Caco-2 (cell line): ENCODE measurements at regions not wholly inside any gene's neighbourhood (a gene's known extent, or its start where the extent isn't known, plus 50 kb on each side); places are given as distances from the start of the nearest gene placed in this dataset.

ENCODE experiments used
- BruUV-seq: library from RNA; stranded (reverse); fragments of 400-500 nt; replicated peaks from 2 replicates; lab custom pipeline; 2021; lab: Mats Ljungman, UMichigan
- CTCF ChIA-PET: fragments of 300-600 bp; sonication (Branson Sonifier 250); formaldehyde crosslinking; loops from one replicate; lab custom pipeline; 2022; ENCODE audit warnings: antibody characterized with exemption; lab: Charles Lee
- POLR2A ChIA-PET: fragments of 300-600 bp; sonication (Branson Sonifier 250); formaldehyde crosslinking; loops from one replicate; lab custom pipeline; 2022; ENCODE audit warnings: antibody characterized with exemption; lab: Charles Lee
- DNase-seq, 2 experiments: peaks; one replicate each; pipeline versions ENCODE4 v3.0.0 to v3.0.0-alpha.2; 2020 to 2022
- H3K27me3 ChIP-seq: replicated peaks from 2 replicates; pipeline ENCODE4 v1.6.0; 2011; ENCODE audit warnings: low read length; ENCODE audit not compliant: control insufficient read depth, insufficient read depth
- H3K36me3 ChIP-seq: 2 replicates; pipeline ENCODE4 v1.5.1; 2011; ENCODE audit warnings: low read length; ENCODE audit not compliant: control insufficient read depth, insufficient read depth
- H3K4me1 ChIP-seq: fragments of 250-450 bp; sonication (Bioruptor Pico); 2 replicates; pipeline ENCODE4 v1.5.1; 2020; ENCODE audit warnings: mild to moderate bottlenecking
- H3K4me3 ChIP-seq: 2 replicates; pipeline ENCODE4 v1.5.1; 2011; ENCODE audit warnings: low read depth, mild to moderate bottlenecking, control low read depth, low read length
- H3K9me3 ChIP-seq: fragments of 250-450 bp; sonication (Bioruptor Pico); 2 replicates; pipeline ENCODE4 v1.5.1; 2020; ENCODE audit warnings: mild to moderate bottlenecking, moderate library complexity
- H3K27ac Mint-ChIP-seq: one replicate; pipeline ENCODE4 v1.8.0; 2022; ENCODE audit warnings: mixed read lengths; ENCODE audit not compliant: unreplicated experiment
- H3K27me3 Mint-ChIP-seq: one replicate; pipeline ENCODE4 v1.8.0; 2022; ENCODE audit warnings: mixed read lengths; ENCODE audit not compliant: insufficient read depth, unreplicated experiment
- H3K36me3 Mint-ChIP-seq: one replicate; pipeline ENCODE4 v1.8.0; 2022; ENCODE audit warnings: mild to moderate bottlenecking, mixed read lengths; ENCODE audit not compliant: insufficient read depth, unreplicated experiment
- H3K4me1 Mint-ChIP-seq: one replicate; pipeline ENCODE4 v1.8.0; 2022; ENCODE audit warnings: low read depth, mixed read lengths; ENCODE audit not compliant: unreplicated experiment
- H3K4me3 Mint-ChIP-seq: one replicate; pipeline ENCODE4 v1.8.0; 2022; ENCODE audit warnings: mild to moderate bottlenecking, moderate library complexity, mixed read lengths; ENCODE audit not compliant: unreplicated experiment
- H3K9me3 Mint-ChIP-seq: one replicate; pipeline ENCODE4 v1.8.0; 2022; ENCODE audit warnings: mixed read lengths; ENCODE audit not compliant: unreplicated experiment
- intact Hi-C: fragments of 100-400 bp; cut with micrococcal nuclease; formaldehyde crosslinking; loops from one replicate; pipeline ENCODE4 v1.10.0; 2022; ENCODE audit not compliant: unreplicated experiment
- TF ChIP-seq, protein P1 (sequence below), 2 experiments: fragments of 200-600 bp in 1 of 2; IDR thresholded peaks; 1 replicate in 1 of 2; 2 replicates in 1 of 2; pipeline versions ENCODE4 v1.5.1 to v1.8.0; 2011 to 2022; ENCODE audit warnings: antibody characterized with exemption in 1 of 2, control low read depth in 1 of 2, inconsistent platforms in 1 of 2, low read depth in 1 of 2, low read length in 1 of 2, mild to moderate bottlenecking in 1 of 2, moderate library complexity in 1 of 2; ENCODE audit not compliant: insufficient read depth in 1 of 2, severe bottlenecking in 1 of 2, unreplicated experiment in 1 of 2

- H3K4me3 Mint-ChIP-seq, result no peak overlapping the region
- ChIA-PET CTCF (no interaction called here), POLR2A (no interaction called here)
- H3K4me1 ChIP-seq, result no peaks in the 10 kb centered on the region
- H3K27me3 ChIP-seq, result no peaks in the 10 kb centered on the region
- H3K27ac Mint-ChIP-seq, result no peak overlapping the region
- no peaks in the 10 kb centered on the region for H3K27me3 Mint-ChIP-seq
- intact Hi-C loops, result no loop called here
- H3K4me1 Mint-ChIP-seq, result no peaks in the 10 kb centered on the region
- no peaks in the 10 kb centered on the region for H3K9me3 ChIP-seq
- TF ChIP-seq, protein P1, sequence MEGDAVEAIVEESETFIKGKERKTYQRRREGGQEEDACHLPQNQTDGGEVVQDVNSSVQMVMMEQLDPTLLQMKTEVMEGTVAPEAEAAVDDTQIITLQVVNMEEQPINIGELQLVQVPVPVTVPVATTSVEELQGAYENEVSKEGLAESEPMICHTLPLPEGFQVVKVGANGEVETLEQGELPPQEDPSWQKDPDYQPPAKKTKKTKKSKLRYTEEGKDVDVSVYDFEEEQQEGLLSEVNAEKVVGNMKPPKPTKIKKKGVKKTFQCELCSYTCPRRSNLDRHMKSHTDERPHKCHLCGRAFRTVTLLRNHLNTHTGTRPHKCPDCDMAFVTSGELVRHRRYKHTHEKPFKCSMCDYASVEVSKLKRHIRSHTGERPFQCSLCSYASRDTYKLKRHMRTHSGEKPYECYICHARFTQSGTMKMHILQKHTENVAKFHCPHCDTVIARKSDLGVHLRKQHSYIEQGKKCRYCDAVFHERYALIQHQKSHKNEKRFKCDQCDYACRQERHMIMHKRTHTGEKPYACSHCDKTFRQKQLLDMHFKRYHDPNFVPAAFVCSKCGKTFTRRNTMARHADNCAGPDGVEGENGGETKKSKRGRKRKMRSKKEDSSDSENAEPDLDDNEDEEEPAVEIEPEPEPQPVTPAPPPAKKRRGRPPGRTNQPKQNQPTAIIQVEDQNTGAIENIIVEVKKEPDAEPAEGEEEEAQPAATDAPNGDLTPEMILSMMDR (IDR thresholded peaks at IDR 0.05; ENCODE audit: insufficient read depth in 1 of 2, low read depth in 1 of 2, low read length in 1 of 2, severe bottlenecking in 1 of 2, unreplicated experiment in 1 of 2), result no peak
- no peaks in the 10 kb centered on the region for H3K9me3 Mint-ChIP-seq
- H3K36me3 ChIP-seq, result no peaks in the 10 kb centered on the region
- H3K4me3 ChIP-seq, result no peak overlapping the region
- H3K36me3 Mint-ChIP-seq, result no peaks in the 10 kb centered on the region
- DNase-seq, result no peak
- no TSS peak for BruUV-seq
These were observed 654.5 kb downstream of the NOVA1 start for GRCh38 chr14:25943329-25943728.

GRCh38 chr14:25942090-25942489 lies 655.7 kb downstream of the NOVA1 start:
- BruUV-seq, result no TSS peak
- DNase-seq, result no peak
- Histone ChIP-seq H3K4me1 (no peaks in the 10 kb centered on the region), H3K36me3 (no peaks in the 10 kb centered on the region), H3K9me3 (no peaks in the 10 kb centered on the region), H3K27me3 (no peaks in the 10 kb centered on the region), H3K4me3 (no peak overlapping the region)
- ChIA-PET CTCF (interaction anchor here (0.5 kb wide), 1 partner anchor 90 kb away, joined by 3 read pairs; no protein-coding TSS in a partner anchor), POLR2A (no interaction called here)
- Mint-ChIP-seq H3K9me3 (no peaks in the 10 kb centered on the region), H3K36me3 (no peaks in the 10 kb centered on the region), H3K27ac (no peak overlapping the region), H3K4me1 (no peaks in the 10 kb centered on the region), H3K4me3 (no peak overlapping the region), H3K27me3 (no peaks in the 10 kb centered on the region)
- TF ChIP-seq, protein P1 (IDR thresholded peaks at IDR 0.05; ENCODE audit: insufficient read depth in 1 of 2, low read depth in 1 of 2, low read length in 1 of 2, severe bottlenecking in 1 of 2, unreplicated experiment in 1 of 2), result no peak
- intact Hi-C loops, result no loop called here

- H3K36me3 ChIP-seq, result no peaks in the 10 kb centered on the region
- Mint-ChIP-seq H3K36me3 (no peaks in the 10 kb centered on the region), H3K4me1 (no peaks in the 10 kb centered on the region), H3K27me3 (peaks cover 5% of the 10 kb centered on the region), H3K9me3 (no peaks in the 10 kb centered on the region), H3K4me3 (no peak overlapping the region), H3K27ac (no peak overlapping the region)
- H3K27me3 ChIP-seq, result no peaks in the 10 kb centered on the region
- intact Hi-C loops, result no loop called here
- TF ChIP-seq, protein P1 (IDR thresholded peaks at IDR 0.05; ENCODE audit: insufficient read depth in 1 of 2, low read depth in 1 of 2, low read length in 1 of 2, severe bottlenecking in 1 of 2, unreplicated experiment in 1 of 2), result no peak
- no peak overlapping the region for H3K4me3 ChIP-seq
- no peaks in the 10 kb centered on the region for H3K9me3 ChIP-seq
- POLR2A ChIA-PET, result no interaction called here
- CTCF ChIA-PET, result no interaction called here
- no peak for DNase-seq
- no peaks in the 10 kb centered on the region for H3K4me1 ChIP-seq
- no TSS peak for BruUV-seq
These were observed 664.1 kb downstream of the NOVA1 start for GRCh38 chr14:25933731-25934130.
